HG03571 (cell line): ENCODE measurements at regions not wholly inside any gene's neighbourhood (a gene's known extent, or its start where the extent isn't known, plus 50 kb on each side); places are given as distances from the start of the nearest gene placed in this dataset.
"Not testable (repeated sequence)": the region's sequence is repeated elsewhere in the genome, so short reads cannot be mapped to it uniquely, and the experiment has no call there.

ENCODE experiments used
- ATAC-seq: cut with Tn5 transposase; IDR thresholded peaks from one replicate; pipeline ENCODE4 v1.9.1; 2021; ENCODE audit not compliant: unreplicated experiment

GRCh38 chr12:75944097-75944904, 87.3 kb downstream of the PHLDA1 start:
- ATAC-seq, result peak; percentile 96

GRCh38 chr12:75943730-75944096, 87.9 kb downstream of the PHLDA1 start:
- no peak for ATAC-seq

DNA sequence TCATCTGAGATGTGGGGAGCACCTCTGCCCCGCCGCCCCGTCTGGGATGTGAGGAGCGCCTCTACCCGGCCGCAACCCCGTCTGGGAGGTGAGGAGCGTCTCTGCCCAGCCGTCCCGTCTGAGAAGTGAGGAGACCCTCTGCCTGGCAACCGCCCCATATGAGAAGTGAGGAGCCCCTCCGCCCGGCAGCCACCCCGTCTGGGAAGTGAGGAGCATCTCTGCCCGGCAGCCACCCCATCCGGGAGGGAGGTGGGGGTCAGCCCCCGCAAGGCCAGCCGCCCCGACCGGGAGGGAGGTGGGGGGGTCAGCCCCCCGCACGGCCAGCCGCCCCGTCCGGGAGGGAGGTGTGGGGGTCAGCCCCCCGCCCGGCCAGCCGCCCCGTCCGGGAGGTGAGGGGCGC, 89.9 kb downstream of the PHLDA1 start:
- ATAC-seq, result not testable (repeated sequence)

DNA sequence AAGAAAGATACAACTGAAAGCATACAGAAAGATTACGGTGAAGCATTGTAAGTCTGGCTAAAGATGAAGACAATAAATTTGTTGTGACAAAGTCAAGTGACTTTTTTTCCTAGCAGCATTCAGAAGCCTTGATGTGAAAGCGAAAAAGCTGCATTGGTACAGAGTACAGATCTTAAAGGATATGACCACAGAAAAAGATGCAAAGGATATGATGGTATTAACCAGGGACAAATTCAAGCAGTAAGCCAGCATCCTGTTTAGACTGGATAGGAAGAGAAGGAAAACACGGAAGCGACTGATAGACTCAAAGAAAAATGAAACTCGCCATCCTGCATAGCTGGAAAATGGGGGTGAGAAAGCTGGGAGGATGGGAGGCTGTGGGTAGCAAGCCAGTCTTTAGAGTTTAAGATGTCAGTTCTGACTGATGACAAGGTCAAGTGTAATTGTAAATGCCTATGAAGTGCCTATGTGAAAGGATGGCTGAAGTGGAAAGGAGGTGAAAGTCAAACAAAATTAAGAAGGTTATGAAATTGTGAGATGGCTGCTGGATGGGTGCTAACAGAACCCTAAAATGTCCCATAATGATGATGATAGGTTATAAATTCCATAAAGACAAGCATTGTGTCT, 92.4 kb downstream of the PHLDA1 start:
- no peak for ATAC-seq

DNA sequence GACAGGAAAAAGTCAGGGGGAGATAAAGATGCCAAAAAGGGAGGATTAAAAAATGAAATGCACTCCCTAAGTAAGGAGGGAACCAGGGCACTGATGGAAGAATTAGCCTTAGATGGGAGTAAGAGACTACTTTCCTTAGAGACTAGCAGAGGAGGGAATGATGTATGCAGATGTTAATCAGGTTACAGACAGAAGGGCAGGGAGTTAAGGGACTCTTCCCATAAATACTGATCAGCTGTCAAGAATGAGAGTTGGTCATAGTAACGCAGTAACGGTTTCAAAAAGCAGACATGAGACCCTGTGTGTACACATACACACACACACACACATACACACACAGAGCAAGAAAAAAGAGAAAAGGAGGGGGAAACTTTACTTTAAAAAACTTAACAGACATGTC, 93.4 kb downstream of the PHLDA1 start:
- ATAC-seq, result no peak

DNA sequence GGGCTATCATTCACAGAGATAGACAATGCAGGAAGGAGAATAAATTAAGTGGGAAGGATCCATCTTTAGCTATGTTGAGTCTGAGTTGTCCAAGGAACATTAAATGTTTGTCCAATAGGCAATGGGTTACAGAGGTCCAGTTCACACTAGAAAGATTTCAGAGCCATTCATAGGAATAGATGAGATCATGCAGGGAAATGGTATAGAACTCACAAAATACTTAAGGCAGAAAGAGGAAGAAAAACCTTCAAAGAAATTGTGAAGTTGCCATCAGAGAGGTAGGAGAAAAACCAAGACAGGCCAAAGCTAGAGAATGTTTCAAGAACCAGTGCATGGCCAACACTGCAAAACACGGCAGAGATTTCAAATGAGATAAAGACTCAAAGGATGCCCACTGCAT, 94.1 kb downstream of the PHLDA1 start:
- ATAC-seq, result no peak

- no peak for ATAC-seq
These were observed 94.8 kb downstream of the PHLDA1 start for GRCh38 chr12:75936515-75937440.

GRCh38 chr12:75935539-75936242, 95.9 kb downstream of the PHLDA1 start:
- ATAC-seq, result no peak

- ATAC-seq, result no peak
These were observed 98.5 kb downstream of the PHLDA1 start for GRCh38 chr12:75933101-75933500.

- no peak for ATAC-seq
These were observed 99.3 kb downstream of the PHLDA1 start for GRCh38 chr12:75932241-75932640.

DNA sequence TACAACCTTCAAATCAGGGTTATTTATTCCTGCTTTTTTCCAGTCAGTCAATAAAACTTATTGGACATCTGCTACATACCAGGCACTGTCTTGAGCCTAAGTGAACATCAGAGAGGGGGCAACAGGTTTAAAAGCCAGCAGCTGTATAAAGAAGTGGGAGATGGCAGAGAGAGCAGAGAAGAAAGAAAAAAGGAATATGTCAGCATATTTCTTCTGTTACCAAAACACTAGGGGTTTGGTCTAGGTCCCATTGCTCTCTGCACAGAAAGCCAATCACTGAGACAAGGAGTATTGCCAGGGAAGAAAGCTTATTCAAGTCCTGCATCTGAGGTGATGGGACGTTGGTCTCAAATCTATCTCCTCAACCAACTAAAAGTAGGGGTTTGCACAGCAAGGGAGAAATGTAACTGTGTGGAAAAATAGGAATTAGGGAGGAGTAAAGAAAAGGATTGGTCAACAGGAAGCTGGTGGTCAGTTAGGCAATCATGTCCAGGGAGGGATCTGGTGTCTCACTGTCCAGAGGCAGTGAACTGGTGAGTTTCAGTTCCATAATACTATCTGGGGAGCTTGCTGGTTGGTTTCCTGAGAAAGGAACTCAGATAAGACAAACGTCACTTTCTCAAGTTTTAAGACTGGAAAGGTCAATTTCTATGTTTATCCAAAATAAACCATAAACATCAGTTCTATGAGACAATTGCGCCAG, 107.5 kb downstream of the PHLDA1 start:
- no peak for ATAC-seq

GRCh38 chr12:75922944-75923642, 108.5 kb downstream of the PHLDA1 start:
- ATAC-seq, result no peak

- ATAC-seq, result no peak
These were observed 109.8 kb downstream of the PHLDA1 start for GRCh38 chr12:75921622-75922289.

DNA sequence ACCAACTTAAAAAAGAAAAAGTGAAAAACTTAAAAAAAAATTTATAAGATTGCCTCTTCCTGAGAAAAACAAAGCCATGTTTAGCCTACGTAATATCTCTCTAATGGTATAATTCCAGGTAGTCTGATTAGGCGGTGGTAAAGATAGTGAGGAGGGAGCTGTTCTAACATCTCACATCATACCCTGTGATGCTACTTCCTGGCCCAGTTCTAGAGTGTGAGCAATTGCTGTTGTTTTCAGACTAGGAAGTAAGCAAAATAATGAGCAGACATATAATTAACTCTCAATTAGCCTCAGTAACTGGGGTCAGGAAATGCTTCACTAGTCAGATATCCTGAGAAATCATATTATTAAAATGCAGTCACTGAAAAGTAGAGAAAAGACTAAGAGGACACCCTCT, 113.9 kb downstream of the PHLDA1 start:
- ATAC-seq, result no peak

- ATAC-seq, result peak; percentile 76
These were observed 114.5 kb downstream of the PHLDA1 start for GRCh38 chr12:75917083-75917482.

GRCh38 chr12:75913502-75914351, 117.8 kb downstream of the PHLDA1 start:
- ATAC-seq, result no peak

DNA sequence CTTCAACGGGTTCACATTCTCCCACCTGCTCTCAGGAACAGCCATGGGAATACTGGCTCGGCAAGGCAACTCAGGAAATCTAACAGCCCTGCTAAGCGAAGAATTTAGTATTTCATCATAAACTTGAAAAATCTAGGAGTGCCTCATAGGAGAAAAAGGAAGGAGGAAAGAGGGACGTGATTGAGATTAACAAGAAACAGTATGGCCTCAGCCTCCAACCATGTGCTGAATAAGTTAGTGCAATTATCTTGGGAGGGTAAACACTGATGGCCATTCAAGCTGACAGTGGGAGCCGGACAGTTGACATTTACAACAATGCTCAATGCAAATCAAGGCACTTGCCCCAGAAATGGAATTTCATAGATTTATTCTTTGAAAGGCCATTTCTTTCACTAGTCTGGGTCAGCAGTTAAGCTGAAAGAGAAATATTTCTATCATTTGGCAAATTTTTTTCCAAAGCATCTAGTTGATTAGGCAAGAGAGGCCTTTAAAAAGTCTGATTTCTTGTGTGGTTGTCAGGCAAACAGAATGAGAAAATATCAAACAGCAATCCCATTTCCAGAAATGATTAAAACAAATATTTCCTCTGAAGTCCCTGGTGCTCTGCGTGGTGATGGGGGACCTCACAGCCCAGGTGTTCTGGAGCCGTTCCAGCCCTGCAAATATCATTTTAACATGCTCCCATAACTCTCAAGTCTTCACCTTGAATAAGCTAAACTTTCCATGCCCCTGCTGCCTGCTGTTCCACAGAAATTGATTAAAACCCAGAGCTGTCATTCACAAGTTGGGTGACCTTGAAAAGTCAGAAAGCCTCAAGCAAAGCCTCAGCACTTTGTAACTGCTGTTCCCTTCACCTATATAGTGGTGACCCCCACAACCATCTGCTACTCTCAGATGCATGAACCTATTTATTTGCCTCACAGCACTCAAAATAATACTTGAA, 121.6 kb downstream of the PHLDA1 start:
- ATAC-seq, result no peak
